Limb (tissue), 2 donors: ENCODE measurements at regions not wholly inside any gene's neighbourhood (a gene's known extent, or its start where the extent isn't known, plus 50 kb on each side); places are given as distances from the start of the nearest gene placed in this dataset.

Source experiments
- DNase-seq, 2 donors: peaks; one replicate each; pipeline ENCODE4 v3.0.0-alpha.2; 2016; ENCODE audit errors: extremely low spot score in 2 of 2

DNA sequence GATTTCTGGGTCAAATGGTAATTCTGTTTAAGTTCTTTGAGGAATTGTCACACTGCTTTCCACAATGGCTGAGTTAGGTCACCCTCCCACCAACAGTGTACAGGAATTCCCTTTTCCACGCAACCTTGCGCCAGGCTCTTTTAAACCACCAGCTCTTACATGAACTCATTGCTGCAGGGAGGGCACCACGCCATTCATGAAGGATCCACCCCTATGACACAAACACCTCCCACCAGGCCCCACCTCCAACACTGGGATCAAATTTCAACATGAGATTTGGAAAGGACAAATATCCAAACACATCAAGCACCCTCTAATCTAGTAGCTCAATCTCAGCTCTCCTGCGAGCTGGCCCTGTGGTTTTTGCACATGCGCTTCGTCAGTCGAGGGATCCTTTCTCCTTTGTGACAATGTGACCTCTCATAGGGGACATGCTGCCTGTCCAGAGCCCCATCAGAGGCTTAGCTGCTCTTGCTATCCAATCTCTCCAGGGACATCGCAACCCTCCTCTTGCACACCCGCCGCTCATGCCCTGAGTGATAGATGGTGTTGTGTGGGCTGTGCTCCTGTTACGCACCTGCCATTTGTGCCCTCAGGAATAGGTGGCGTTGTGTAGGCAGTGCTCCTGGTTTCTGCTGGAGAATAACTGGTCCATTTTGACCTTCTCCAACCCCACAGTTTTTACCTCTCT is 328.0 kb downstream of the UQCRFS1 start:
- no peak for DNase-seq

DNA sequence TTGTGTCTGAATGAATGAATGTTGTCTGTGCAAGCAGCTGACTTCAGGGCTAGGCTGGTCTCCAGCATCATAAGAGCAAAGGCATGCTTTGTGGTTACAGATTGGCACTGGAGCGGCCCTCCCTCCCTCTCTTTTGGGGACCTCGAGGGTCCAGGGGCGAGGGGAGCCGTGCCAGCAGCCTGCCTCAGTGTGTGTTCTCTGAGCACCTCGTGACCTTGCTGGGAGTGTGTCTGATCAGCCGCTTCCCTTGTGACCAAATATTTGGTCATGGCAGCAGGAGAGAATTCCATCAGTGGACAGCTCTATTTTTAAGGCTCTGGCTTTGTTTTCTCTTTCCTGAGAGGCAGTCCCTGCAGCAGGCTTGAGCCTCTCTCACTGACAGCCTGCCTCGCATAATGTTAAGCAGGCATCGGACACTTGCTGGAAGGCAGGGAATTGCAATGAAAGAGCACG is 329.7 kb downstream of the UQCRFS1 start:
- no peak for DNase-seq

DNA sequence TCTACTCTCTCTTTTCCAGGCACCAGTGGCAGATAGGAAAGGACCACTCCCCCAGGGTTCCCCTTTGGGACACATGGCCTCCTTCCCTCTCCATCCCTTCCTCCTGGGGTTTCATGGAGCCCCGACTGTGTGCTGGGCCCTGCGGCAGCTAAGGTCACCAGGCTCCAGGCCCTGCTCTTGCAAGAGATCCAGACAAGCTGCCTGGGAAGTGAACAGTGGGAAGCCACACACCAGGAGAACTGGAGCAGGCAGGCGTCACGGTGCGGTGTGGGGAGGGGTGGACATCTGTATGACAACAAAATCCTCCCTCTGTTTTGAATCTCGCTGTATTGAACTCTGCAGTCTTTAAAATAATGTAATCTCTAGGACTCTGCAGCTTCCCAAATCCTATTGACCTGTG is 330.1 kb downstream of the UQCRFS1 start:
- DNase-seq = no peak

DNA sequence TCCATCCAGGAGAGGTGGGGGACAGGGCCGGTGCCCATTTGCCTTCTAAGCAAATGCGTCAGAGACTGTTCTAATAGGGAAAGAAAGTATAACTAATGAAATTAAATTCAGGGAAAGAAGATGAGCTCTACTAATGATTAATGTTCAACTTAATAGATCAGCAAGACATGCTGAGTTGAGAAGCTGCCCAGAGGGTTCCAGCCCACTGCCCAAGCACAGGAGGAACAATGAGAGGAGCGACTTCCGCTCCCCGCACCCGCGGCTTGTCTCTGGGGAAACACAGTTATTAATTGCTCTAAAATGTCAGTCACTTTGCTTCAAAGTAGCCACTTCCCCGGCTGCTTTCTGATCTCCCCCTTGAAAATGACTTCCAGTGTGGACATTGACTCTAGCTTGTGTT is 331.3 kb downstream of the UQCRFS1 start:
- DNase-seq = no peak

DNA sequence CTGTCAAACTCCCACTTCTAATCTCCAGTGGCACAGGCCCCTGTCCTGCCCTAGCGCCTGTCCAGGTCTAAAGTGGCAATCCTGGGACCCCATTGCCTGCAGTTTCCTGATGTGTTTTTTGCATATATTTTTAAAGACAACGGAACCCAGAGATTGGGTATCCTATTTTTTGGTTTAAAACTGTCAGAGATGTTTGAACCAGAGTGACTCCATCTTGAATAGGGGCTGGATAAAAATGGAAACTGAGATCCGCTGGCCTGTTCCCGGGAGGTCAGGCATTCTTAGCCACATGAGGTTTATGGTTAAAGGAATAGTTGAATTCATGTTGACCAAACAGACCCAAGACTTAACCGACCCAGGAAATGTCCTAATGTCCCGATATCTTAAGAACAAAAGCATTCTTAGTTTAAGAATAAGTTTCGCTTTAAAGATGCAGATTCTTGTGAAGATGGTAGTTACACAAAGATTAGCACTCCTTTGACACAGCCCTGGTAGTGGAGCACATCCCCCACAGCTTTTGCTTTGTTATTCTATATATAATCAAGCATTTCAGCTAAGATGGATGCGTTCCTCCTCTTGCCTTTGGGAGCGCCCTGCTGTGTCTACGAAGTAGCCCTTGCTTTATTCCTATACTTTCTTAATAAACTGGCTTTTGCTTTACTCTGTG is 332.1 kb downstream of the UQCRFS1 start:
- DNase-seq = no peak

DNA sequence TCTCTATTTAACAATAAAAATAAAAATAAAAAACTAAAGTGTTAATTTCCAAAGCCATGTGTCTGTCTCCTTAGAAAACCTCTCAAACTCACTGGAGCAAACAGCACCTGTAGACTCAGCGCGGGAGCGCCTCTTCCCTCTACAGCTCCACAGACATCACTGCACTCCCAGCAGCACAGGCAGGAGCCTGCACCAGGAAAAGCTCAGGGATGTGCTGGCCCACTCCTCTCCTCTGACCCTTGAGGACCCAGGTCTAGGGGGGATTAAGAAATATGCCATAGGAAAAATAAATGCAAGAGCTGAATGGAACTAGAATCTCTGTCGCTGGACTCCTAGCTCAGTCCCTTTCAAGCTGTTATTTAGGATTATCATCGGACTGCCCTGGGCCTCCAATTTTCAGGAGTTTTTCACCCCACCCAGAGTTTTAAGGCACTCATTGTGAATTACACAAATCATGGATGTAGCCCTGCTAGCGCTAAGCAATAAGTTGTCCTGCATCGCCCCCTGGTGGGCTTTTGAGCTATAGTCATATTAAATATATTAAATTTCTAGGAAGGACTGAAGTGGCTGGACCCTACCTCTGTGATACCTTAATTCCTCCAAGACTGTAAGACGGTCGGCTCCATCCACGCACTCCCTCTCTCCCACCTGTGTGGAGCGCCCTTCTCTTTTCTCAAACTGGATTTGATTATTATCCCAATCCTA is 333.9 kb downstream of the UQCRFS1 start:
- peak; percentile 80 to 84 for DNase-seq

DNA sequence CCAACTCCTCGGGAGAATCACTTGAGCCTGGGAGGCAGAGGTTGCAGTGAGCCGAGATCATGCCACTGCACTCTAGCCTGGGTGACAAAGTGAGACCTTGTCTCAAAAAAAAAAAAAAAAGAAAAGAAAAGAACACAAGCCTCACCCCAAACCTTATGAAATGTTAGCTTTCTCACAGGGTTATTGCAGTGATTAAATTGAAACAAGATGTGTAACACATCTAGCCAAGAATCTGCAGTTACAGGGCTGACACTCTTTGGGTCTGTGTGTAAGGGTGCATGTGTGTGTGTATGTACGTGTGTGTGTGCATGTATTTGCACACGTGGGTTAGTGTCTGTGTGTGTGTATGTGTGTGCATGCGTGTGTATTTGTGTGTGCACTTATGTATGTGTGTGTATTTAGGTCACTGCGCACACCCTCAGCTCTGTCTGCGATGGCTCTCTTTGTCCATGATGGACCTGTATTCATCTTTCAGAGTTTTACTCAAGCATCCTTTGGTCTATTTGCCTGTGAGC is 336.3 kb downstream of the UQCRFS1 start:
- DNase-seq = no peak

DNA sequence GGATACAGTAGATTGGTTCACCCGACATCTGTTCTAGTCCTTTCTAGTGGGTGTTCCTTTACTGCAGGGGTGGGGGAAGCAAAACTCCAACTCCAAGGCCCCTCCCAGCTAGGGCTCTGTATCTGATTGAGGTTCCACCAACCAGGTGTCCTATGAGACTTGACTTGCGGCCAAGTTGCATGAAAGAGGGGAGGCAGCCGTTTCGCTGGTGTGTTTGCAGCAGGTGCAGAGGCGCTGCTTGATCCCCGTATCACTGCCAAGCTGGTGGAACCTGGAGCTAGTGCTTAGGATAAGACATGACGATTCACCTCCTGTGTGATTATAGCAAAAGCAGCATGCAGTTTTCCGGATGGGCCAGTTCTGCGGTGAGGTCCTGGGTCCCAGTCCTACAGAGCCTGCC is 338.2 kb downstream of the UQCRFS1 start:
- no peak for DNase-seq

DNA sequence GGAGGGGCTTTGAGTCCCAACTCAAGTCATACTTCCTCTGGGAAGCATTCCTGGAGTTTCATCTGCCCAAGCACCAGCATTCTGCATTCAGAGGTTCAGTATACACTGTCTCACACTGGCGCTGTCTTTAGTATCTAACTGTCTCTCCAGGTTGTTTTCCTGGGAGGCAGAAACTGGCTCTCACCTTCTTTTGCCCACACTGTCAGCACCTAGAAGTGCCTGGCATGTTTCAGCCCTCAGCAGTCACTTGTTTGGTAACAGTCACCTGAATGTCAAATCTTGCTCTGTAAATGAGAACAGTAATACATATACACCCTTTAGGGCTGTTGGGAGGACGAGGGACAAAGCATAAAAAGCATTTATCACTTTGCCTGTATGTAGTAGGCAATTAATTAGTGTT is 339.6 kb downstream of the UQCRFS1 start:
- DNase-seq = no peak

DNA sequence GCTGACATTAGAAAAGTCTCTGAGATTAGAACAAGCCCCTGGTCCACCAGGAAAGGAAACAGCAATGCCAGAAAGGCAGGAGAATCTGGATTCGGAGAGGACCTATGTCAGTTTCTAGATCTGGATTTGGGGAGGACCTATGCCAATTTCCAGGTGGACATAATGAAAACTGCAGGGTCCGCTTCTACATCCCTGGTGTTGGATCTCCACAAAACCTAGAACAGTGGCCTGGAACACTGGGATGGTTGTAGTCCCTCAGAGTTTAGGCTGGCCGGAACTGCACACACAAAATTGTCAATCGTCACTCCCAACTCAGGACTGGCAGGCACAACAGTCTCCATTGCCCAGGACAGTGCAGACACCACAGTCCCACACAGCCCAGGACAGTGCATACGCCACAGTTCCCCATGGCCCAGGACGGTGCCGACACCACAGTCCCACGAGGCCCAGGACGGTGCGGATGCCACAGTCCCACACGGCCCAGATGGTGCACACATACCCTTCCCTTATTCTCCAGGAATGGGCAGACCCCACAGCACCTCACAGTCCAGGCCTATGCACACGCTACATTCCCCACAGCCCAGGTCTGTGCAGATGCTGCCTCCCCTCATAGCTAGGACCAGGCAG is 341.7 kb downstream of the UQCRFS1 start:
- DNase-seq = no peak

DNA sequence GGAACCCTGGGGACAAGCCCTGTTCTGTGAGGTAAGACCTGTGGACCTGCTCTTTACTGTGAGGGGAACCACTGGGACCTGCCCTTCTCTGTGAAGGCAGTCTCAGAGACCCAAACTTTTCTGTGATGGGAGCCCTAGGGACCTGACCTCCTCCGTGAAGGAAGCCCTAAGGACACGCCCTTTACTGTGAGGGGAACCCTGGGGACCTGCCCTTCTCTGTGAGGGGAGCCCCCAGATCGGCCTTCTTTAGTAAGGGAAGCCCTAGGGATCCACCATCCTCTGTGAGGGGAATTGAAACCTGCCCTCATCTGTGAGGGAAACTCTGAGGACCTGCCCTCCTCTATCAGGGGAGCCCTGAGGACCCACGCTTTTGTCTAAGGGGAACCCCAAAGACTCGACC is 343.5 kb downstream of the UQCRFS1 start:
- DNase-seq = no peak

DNA sequence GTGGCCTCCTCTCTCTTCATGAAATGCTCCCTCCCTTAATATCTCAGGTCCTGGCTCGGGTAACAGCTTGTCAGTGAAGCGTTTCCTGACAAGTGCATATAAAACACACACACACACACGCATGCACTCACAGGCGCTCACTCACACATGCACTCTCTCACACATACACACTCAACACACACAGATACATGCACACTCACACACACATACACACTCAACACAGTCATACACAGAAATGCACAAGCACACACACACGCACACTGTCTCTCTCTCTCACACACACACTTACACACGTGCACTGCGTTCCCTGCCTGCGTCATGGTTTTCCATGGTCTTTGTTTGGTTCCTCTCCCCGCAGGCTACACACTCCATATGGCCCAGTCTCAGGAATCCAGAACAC is 344.1 kb downstream of the UQCRFS1 start:
- no peak for DNase-seq

DNA sequence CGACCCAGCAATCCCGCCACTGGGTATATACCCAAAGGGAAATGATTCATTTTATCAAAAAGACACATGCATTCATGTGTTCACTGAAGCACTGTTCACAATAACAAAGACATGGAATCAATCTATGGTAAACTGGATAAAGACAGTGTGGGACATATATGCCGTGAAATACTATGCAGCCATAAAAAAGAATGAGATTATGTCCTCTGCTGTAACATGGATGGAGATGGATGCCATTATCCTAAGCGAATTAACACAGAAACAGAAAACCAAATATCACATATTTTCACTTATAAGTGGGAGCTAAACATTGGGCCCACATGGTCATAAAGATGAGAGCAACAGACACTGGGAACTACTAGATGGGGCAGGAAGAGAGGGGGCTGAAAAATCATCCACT is 345.0 kb downstream of the UQCRFS1 start:
- no peak for DNase-seq

DNA sequence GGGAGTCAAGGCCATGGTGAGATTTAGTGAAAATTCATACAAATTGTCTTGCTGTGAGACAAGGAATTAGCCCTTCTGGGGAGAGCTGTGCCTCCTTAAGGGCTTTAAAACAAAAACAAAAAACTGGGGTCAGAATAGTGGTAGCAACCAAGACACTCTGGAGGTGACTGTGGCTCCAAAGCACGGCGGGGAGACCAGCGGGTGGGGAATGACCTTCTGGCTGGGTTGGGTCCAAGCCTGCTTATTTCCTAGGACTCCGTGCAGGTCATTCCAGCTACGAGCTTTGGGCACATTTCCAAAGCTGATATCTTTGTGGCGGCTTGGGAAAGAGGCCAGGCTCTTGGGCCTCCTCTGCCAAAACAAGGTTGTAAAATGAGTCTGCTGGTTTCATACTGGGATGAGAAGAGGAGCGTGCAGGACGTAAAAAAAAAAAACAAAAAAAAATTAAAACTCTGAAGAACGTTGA is 348.3 kb downstream of the UQCRFS1 start:
- DNase-seq = no peak

DNA sequence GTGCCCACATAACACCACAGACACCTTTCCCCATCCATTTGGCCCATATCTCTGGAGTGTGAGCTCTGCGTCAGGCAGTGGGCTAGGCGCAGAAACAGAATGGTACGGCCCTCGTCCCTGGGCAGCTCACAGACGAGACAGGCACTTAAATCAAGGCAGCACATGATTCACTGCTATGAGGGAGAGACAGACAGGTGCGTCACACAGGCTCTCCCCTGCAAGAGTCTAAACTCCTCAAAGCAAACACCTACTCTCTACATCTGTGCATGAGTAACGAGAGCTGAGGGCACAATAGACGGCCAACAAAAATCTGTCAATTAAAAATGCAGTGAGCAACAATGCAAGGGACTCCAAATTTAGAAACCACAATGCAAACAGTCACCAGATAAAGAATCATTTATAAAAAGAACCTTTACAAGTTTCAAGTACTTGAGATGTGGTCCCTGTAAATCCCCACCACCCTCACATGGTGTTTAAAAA is 348.9 kb downstream of the UQCRFS1 start:
- DNase-seq = no peak

DNA sequence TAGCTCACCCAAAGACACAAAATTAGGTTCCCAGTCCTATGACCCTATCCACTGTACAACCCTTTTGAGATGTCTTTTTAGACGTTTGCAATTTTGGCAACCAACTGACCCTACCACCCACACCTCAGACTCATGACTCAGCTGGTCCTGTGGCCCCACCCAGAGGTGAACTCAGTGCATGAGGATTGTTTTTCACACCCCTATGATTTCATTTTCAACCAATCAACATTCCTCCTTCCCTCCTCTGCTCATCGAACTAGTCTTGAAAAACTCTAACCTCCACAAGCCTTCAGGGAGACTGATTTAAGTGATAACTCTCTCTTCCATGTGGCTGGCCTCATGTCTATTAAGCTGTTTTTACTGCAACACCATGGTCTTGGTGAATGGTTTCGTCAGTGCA is 350.7 kb downstream of the UQCRFS1 start:
- DNase-seq = no peak

DNA sequence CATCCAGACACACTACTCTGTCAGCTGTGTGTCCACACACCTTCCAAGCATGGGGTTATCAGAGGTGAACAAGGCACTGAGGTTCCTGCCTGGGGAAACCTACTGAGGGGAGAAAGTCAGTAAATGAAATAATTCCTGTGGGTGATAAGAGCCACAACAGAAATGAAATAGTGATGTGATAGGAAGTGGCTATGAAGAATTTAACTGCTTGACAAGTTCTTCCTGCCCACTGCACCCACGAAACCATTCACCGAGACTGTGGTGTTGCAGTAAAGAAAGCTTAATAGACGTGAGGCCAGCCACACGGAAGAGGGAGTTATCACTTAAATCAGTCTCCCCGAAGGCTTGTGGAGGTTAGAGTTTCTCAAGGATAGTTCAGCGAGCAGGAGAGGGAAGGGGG is 353.1 kb downstream of the UQCRFS1 start:
- no peak for DNase-seq

DNA sequence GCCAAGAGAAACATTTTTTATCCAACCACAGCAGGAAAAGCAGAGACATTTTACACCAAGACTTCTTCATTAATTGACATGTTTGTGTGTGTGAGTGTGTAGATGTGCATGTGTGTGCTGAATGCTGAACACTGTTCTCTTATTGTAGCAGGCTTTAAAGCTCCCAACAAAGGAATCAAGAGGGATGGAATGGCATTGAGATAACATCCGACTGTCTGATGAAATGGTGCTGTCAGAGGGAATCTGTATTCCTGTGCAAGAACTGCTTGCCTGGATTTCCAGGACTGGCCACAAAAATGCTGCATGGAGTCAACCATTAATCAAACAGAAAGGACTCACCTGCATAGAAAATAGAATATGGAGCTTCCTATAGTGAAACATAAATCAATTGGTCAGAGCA is 354.0 kb downstream of the UQCRFS1 start:
- DNase-seq = no peak

DNA sequence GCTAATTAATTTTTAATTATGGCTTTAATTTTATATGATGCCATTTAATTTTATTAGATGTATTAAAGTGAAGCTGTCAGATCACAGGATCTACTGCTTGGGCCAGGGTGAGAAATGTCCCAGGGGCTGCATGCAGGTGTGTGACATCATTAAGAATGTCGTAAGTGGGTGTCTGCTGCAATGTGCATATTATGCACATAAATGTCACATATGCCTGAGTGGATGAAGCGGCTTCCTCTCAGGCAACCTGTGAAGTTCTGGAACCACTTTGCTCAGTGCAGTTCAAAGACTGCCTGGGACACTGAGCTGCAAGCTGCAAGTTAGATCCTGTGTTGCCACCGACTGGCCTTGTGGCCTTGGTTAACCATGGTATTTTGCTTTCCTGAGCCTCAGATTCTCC is 355.0 kb downstream of the UQCRFS1 start:
- no peak for DNase-seq

DNA sequence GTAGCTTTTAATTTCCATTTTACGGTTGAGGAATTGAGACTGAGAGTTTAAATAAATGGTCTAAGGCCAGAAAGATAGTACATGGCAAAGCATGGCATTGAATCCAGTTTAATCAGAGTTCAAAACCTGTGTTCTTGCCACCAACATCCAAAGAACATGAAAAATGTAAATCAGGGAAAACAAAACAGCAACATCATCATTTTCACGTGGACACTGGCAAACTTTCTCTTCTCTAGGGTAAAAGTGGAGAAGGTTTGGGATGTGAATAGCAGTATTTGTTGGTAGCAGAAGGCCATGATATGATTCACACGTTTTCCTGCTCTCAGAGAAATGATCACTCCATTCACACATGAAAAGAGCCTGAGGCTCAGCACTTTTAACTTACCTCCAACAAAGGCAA is 357.7 kb downstream of the UQCRFS1 start:
- DNase-seq = no peak

DNA sequence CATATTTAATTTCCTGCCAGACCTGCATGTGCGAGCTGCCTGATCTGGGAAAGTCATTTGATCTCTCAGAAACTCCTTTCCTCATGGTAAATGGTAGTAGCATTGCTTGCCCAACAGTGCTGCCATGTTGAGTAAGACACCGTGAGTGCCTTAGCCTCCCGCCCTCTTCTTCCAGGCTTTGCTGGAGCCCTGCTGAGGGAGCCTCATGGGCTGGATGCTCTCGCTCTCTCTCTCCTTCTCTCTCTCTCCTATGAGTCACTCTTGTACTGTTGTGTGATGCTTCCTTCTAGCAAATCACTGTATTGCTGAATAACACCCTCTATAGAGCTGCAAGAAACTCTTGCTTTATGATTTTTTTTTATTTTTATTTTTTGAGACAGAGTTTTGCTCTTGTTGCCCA is 365.5 kb downstream of the UQCRFS1 start:
- peak in 1 of 2 donors; percentile 4 for DNase-seq
